Vagina (tissue), 2 donors: ENCODE measurements at regions not wholly inside any gene's neighbourhood (a gene's known extent, or its start where the extent isn't known, plus 50 kb on each side); places are given as distances from the start of the nearest gene placed in this dataset.

ENCODE experiments used
- DNase-seq, 2 donors: peaks; one replicate each; pipeline ENCODE4 v3.0.0-alpha.2; 2017; ENCODE audit errors: extremely low spot score in 2 of 2
- H3K27ac ChIP-seq: fragments of 200-600 bp; sonication (generic); one replicate; pipeline ENCODE4 v1.5.1; 2019
- H3K27me3 ChIP-seq: fragments of 200-600 bp; sonication (generic); one replicate; pipeline ENCODE4 v1.5.1; 2019
- H3K36me3 ChIP-seq, 2 donors: fragments of 200-600 bp; sonication (generic); one replicate each; pipeline ENCODE4 v1.5.1; 2017 to 2019
- H3K4me1 ChIP-seq: fragments of 200-600 bp; sonication (generic); one replicate; pipeline ENCODE4 v1.5.1; 2019
- H3K4me3 ChIP-seq, 2 donors: fragments of 200-600 bp; sonication (generic); 1 replicate in 1 of 2; 2 replicates in 1 of 2; pipeline ENCODE4 v1.5.1; 2016 to 2019
- H3K9me3 ChIP-seq: fragments of 200-600 bp; sonication (generic); one replicate; pipeline ENCODE4 v1.5.1; 2019
- POLR2A ChIP-seq, 2 donors: fragments of 450-650 bp; IDR thresholded peaks; one replicate each; pipeline ENCODE4 v1.6.1; 2017; ENCODE audit warnings: antibody characterized with exemption in 2 of 2, mild to moderate bottlenecking in 2 of 2, moderate library complexity in 2 of 2
- POLR2AphosphoS5 ChIP-seq, 2 donors: sonication (generic); formaldehyde crosslinking; IDR thresholded peaks; one replicate each; pipeline ENCODE4 v1.9.0; 2017; ENCODE audit warnings: antibody characterized with exemption in 2 of 2, mild to moderate bottlenecking in 2 of 2, low read depth in 1 of 2; ENCODE audit not compliant: insufficient read depth in 1 of 2
- intact Hi-C: fragments of 100-400 bp; cut with DNase I; formaldehyde crosslinking; loops from one replicate; pipeline ENCODE4 v1.15.1; 2023
- TF ChIP-seq, protein P1 (sequence below), 3 experiments: fragments of 450-650 bp in 2 of 3; fragments of 200-600 bp in 1 of 3; sonication (generic) in 1 of 3; IDR thresholded peaks; one replicate each; pipeline ENCODE4 v1.5.1; 2017 to 2019; ENCODE audit warnings: antibody characterized with exemption in 3 of 3, mild to moderate bottlenecking in 2 of 3, moderate library complexity in 2 of 3

DNA sequence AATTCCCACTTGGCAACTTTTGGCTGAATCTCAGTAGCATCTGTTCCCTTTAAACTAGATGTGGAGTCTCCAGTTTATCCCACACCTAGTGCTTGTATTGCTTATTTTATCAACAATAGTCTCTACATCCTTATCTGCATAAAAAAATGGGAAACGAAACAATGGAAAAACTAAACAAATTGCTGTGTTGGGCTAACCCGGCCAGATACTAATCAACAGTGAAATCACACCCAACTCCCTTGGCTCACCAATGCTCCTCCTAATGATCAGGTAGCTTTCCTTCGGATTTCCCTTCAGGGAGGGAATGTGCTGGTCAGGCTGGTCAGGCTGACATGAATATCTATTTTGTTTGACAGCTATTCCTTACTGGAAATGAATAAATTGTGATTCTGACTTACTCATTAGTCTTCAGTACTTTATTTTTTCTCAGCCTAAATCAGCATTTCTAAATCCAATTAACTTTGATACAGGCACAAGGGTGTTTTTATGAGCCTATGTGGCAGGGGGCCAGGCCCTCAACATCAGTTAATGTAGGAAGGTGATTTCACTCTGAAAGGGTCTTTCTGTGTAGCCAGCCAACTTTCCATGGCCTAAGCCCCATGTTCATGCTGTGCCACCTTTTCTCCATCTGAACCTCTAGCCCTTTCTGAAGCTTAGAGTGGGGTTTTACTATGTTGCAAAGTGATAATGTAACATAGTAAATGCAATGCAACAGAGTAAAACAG lies 170.5 kb upstream of the NPSR1 start:
- Histone ChIP-seq H3K27ac (no peak overlapping the region), H3K9me3 (no peaks in the 10 kb centered on the region), H3K4me1 (no peaks in the 10 kb centered on the region), H3K27me3 (no peaks in the 10 kb centered on the region), H3K36me3 (no peaks in the 10 kb centered on the region), H3K4me3 (no peak overlapping the region)
- intact Hi-C loops, result no loop called here
- DNase-seq, result no peak
- TF ChIP-seq POLR2A (IDR thresholded peaks at IDR 0.05) (no peak), POLR2AphosphoS5 (IDR thresholded peaks at IDR 0.05; ENCODE audit: insufficient read depth in 1 of 2, low read depth in 1 of 2) (no peak)
- TF ChIP-seq, protein P1, sequence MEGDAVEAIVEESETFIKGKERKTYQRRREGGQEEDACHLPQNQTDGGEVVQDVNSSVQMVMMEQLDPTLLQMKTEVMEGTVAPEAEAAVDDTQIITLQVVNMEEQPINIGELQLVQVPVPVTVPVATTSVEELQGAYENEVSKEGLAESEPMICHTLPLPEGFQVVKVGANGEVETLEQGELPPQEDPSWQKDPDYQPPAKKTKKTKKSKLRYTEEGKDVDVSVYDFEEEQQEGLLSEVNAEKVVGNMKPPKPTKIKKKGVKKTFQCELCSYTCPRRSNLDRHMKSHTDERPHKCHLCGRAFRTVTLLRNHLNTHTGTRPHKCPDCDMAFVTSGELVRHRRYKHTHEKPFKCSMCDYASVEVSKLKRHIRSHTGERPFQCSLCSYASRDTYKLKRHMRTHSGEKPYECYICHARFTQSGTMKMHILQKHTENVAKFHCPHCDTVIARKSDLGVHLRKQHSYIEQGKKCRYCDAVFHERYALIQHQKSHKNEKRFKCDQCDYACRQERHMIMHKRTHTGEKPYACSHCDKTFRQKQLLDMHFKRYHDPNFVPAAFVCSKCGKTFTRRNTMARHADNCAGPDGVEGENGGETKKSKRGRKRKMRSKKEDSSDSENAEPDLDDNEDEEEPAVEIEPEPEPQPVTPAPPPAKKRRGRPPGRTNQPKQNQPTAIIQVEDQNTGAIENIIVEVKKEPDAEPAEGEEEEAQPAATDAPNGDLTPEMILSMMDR (IDR thresholded peaks at IDR 0.05), result no peak

DNA sequence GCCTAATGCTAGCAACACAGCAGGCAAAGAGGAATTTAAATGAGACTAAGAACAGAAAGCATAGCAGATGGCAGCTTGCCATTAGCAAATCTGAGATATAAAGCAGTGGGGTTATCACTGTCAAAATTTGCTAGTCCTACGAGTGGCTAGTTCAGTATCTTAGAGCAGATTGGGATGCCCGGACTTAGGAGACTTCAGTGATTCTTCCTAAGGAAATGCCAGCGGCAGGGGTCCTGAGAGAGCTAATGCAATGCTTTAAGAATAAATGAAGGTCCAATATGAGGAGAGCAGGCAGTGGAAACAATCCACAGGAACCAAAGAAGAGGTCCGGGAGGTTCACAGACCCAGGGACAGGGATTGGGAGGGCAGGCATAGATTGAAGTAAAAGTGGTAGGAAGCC lies 169.3 kb upstream of the NPSR1 start:
- no peak for DNase-seq
- no peaks in the 10 kb centered on the region for H3K36me3 ChIP-seq
- TF ChIP-seq POLR2A (IDR thresholded peaks at IDR 0.05), result no peak
- TF ChIP-seq, protein P1 (IDR thresholded peaks at IDR 0.05), result no peak
- TF ChIP-seq POLR2AphosphoS5 (IDR thresholded peaks at IDR 0.05; ENCODE audit: insufficient read depth in 1 of 2, low read depth in 1 of 2), result no peak
- intact Hi-C loops, result no loop called here
- no peaks in the 10 kb centered on the region for H3K9me3 ChIP-seq
- H3K4me3 ChIP-seq, result no peak overlapping the region
- no peaks in the 10 kb centered on the region for H3K27me3 ChIP-seq
- H3K4me1 ChIP-seq, result no peaks in the 10 kb centered on the region
- no peak overlapping the region for H3K27ac ChIP-seq

DNA sequence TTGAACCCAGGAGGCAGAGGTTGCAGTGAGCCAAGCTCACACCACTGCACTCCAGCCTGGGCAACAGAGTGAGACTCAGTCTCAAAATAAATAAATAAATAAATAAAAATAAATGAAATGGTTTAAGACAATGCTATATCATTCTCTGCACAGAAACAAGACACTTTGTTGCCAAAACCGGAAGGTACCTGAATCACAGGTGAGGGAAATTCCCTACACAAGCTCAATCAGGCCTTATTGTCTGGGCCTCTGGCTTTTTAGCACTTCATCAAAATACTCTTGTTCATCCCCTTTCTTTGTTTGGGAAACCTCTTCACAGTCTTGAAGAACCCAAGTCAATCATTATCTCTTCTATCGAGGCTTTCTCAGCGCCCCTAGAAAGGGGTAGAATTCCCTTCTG lies 166.1 kb upstream of the NPSR1 start:
- Histone ChIP-seq H3K4me3 (no peak overlapping the region), H3K4me1 (no peaks in the 10 kb centered on the region), H3K27me3 (no peaks in the 10 kb centered on the region), H3K36me3 (no peaks in the 10 kb centered on the region), H3K27ac (no peak overlapping the region), H3K9me3 (no peaks in the 10 kb centered on the region)
- TF ChIP-seq POLR2A (IDR thresholded peaks at IDR 0.05), result no peak
- TF ChIP-seq, protein P1 (IDR thresholded peaks at IDR 0.05), result no peak
- TF ChIP-seq POLR2AphosphoS5 (IDR thresholded peaks at IDR 0.05; ENCODE audit: insufficient read depth in 1 of 2, low read depth in 1 of 2), result no peak
- DNase-seq, result no peak
- intact Hi-C loops, result no loop called here

DNA sequence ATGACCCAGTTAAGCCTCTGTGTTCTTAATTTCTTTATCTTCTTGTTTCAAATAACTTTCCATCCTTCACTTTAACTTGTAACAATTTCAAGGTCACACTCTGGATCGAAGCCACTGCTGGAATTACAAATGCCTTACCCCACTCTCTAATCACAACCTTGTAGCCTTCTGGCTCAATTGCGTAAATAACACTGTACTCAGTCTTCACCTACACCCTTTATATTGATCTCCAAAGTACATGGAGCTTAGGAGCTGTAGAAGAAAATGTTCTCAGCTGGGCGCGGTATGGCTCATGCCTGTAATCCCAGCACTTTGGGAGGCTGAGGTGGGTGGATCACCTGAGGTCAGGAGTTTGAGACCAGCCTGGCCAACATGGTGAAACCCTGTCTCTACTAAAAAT lies 164.3 kb upstream of the NPSR1 start:
- Histone ChIP-seq H3K4me1 (no peaks in the 10 kb centered on the region), H3K36me3 (no peaks in the 10 kb centered on the region), H3K4me3 (no peak overlapping the region), H3K9me3 (no peaks in the 10 kb centered on the region), H3K27ac (no peak overlapping the region), H3K27me3 (no peaks in the 10 kb centered on the region)
- DNase-seq, result no peak
- intact Hi-C loops, result no loop called here
- TF ChIP-seq POLR2A (IDR thresholded peaks at IDR 0.05) (no peak), POLR2AphosphoS5 (IDR thresholded peaks at IDR 0.05; ENCODE audit: insufficient read depth in 1 of 2, low read depth in 1 of 2) (no peak)
- TF ChIP-seq, protein P1 (IDR thresholded peaks at IDR 0.05), result no peak

DNA sequence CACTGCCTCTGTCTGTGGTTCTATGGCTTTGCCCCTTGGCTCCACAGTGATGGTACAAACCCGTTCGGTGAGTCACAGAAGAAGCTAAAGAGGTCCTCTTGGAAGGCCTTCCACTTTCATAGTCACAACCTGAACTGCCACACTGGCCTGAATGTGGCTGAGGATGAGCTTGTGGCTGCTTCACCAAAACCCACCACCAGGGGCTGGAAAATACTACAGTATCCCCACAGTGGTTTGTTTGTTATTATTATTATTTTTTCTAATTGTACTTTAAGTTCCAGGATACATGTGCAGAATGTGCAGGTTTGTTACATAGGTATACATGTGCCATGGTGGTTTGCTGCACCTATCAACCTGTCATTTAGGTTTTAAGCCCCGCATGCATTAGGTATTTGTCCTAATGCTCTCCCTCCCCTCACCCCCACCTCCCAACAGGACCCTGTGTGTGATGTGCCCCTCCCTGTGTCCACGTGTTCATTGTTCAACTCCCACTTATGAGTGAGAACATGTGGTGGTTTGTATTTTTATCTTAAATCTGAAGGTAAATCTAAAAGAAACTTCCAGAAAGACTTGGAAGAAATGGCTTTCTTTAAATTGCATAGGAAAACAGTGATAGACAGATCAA lies 160.8 kb upstream of the NPSR1 start:
- no peak for DNase-seq
- Histone ChIP-seq H3K9me3 (no peaks in the 10 kb centered on the region), H3K4me1 (no peaks in the 10 kb centered on the region), H3K27ac (no peak overlapping the region), H3K36me3 (no peaks in the 10 kb centered on the region), H3K4me3 (no peak overlapping the region), H3K27me3 (no peaks in the 10 kb centered on the region)
- TF ChIP-seq POLR2A (IDR thresholded peaks at IDR 0.05) (no peak), POLR2AphosphoS5 (IDR thresholded peaks at IDR 0.05; ENCODE audit: insufficient read depth in 1 of 2, low read depth in 1 of 2) (no peak)
- TF ChIP-seq, protein P1 (IDR thresholded peaks at IDR 0.05), result no peak
- intact Hi-C loops, result no loop called here
